ENCODE measurements at regions not wholly inside any gene's neighbourhood (a gene's known extent, or its start where the extent isn't known, plus 50 kb on each side); places are given as distances from the start of the nearest gene placed in this dataset.
"Not testable (repeated sequence)": the region's sequence is repeated elsewhere in the genome, so short reads cannot be mapped to it uniquely, and the experiment has no call there.

GRCh38 chr6:60737315-60737714 lies 1548.7 kb downstream of the KHDRBS2 start:
- not testable (repeated sequence) for TF ChIP-seq USF2 (IDR thresholded peaks at IDR 0.05; ENCODE audit: low read depth, low read length); CTCF (conservative IDR thresholded peaks at IDR 0.05; ENCODE audit: low read depth, low read length); SMC3 (IDR thresholded peaks at IDR 0.05; ENCODE audit: low read depth, low read length); MAZ (IDR thresholded peaks at IDR 0.05; ENCODE audit: borderline replicate concordance, low read depth, low read length); RAD21 (IDR thresholded peaks at IDR 0.05; ENCODE audit: low read length); POLR2A (IDR thresholded peaks at IDR 0.05; ENCODE audit: low read depth, low read length); MAFK (IDR thresholded peaks at IDR 0.05; ENCODE audit: low read depth, low read length)

All from IMR-90 (cell line).